Left lobe of liver (tissue), 2 donors: ENCODE measurements at regions not wholly inside any gene's neighbourhood (a gene's known extent, or its start where the extent isn't known, plus 50 kb on each side); places are given as distances from the start of the nearest gene placed in this dataset.

Experiments used
- ATAC-seq: fragments of 200-7000 bp; cut with Tn5 transposase; one replicate; pipeline ENCODE4 v1.9.1; 2020; ENCODE audit warnings: mild to moderate bottlenecking, moderate library complexity
- DNase-seq: peaks from one replicate; pipeline ENCODE4 v3.0.0-alpha.2; 2020; ENCODE audit warnings: low spot score
- donor health status: DM: no; HTN: no; CAD: no; lungs with moderate emphysema.
- donor health status: DM: no; HTN: yes; CAD: no.

GRCh38 chr4:127151941-127152340 lies 480.8 kb upstream of the INTU start:
- ATAC-seq = no peak
- DNase-seq = no peak

- DNase-seq = no peak
- no peak for ATAC-seq
Observed at GRCh38 chr4:127155116-127155515, 477.6 kb upstream of the INTU start.

- DNase-seq (no peak), ATAC-seq (no peak)
Observed at GRCh38 chr4:127155555-127155954, 477.2 kb upstream of the INTU start.

GRCh38 chr4:127162741-127163140 lies 470.0 kb upstream of the INTU start:
- DNase-seq (no peak), ATAC-seq (no peak)

GRCh38 chr4:127165971-127166370 lies 466.8 kb upstream of the INTU start:
- DNase-seq = no peak
- no peak for ATAC-seq

- ATAC-seq (no peak), DNase-seq (no peak)
Observed at GRCh38 chr4:127174201-127174600, 458.6 kb upstream of the INTU start.

GRCh38 chr4:127174616-127175015 lies 458.1 kb upstream of the INTU start:
- DNase-seq (no peak), ATAC-seq (no peak)

- DNase-seq (no peak), ATAC-seq (no peak)
Observed at GRCh38 chr4:127179256-127180087, 453.3 kb upstream of the INTU start.

GRCh38 chr4:127181001-127181400 lies 451.8 kb upstream of the INTU start:
- ATAC-seq = no peak
- DNase-seq = no peak

GRCh38 chr4:127182687-127183086 lies 450.1 kb upstream of the INTU start:
- ATAC-seq (no peak), DNase-seq (no peak)

GRCh38 chr4:127188847-127189246 lies 443.9 kb upstream of the INTU start:
- DNase-seq (no peak), ATAC-seq (no peak)

- no peak for DNase-seq
- ATAC-seq = no peak
Observed at GRCh38 chr4:127194281-127194680, 438.5 kb upstream of the INTU start.

GRCh38 chr4:127196655-127197352 lies 436.0 kb upstream of the INTU start:
- ATAC-seq (no peak), DNase-seq (no peak)

- no peak for DNase-seq
- ATAC-seq = no peak
Observed at GRCh38 chr4:127203562-127204200, 429.1 kb upstream of the INTU start.

GRCh38 chr4:127204322-127204721 lies 428.4 kb upstream of the INTU start:
- DNase-seq (no peak), ATAC-seq (no peak)

GRCh38 chr4:127209580-127210095 lies 423.1 kb upstream of the INTU start:
- DNase-seq (no peak), ATAC-seq (no peak)

- no peak for DNase-seq
- ATAC-seq = peak; percentile 45
Observed at GRCh38 chr4:127210893-127211649, 421.7 kb upstream of the INTU start.

GRCh38 chr4:127211650-127212560 lies 420.9 kb upstream of the INTU start:
- DNase-seq = no peak
- ATAC-seq = no peak

GRCh38 chr4:127212701-127213100 lies 420.1 kb upstream of the INTU start:
- ATAC-seq = no peak
- DNase-seq = no peak

- DNase-seq (no peak), ATAC-seq (peak; percentile 20)
Observed at GRCh38 chr4:127214016-127214415, 418.7 kb upstream of the INTU start.
